HepG2 (cell line): ENCODE measurements at regions not wholly inside any gene's neighbourhood (a gene's known extent, or its start where the extent isn't known, plus 50 kb on each side); places are given as distances from the start of the nearest gene placed in this dataset.

Experiments used
- ARNTL ChIP-seq: sonication (generic); formaldehyde crosslinking; IDR thresholded peaks from 2 replicates; pipeline ENCODE4 v1.4.0; 2020; ENCODE audit warnings: mild to moderate bottlenecking, missing genetic modification reagents
- ZNF746 ChIP-seq: sonication (generic); formaldehyde crosslinking; IDR thresholded peaks from 2 replicates; pipeline ENCODE4 v1.8.0; 2022; ENCODE audit warnings: mild to moderate bottlenecking, missing genetic modification reagents

- TF ChIP-seq ZNF746 (CRISPR knock-in tag) (no peak), ARNTL (CRISPR knock-in tag) (peak; percentile 43; the same call in 1 of the 2 replicates)
These were observed 160.3 kb downstream of the ETS2 start for GRCh38 chr21:38965910-38966504.
